HepG2 (cell line): ENCODE measurements at regions not wholly inside any gene's neighbourhood (a gene's known extent, or its start where the extent isn't known, plus 50 kb on each side); places are given as distances from the start of the nearest gene placed in this dataset.

Source experiments
- ATF7-NPFF ChIP-seq: sonication (generic); formaldehyde crosslinking; IDR thresholded peaks from 2 replicates; pipeline ENCODE4 v1.8.1; 2023; ENCODE audit warnings: mild to moderate bottlenecking, low read depth, missing genetic modification reagents, moderate library complexity
- DR1 ChIP-seq: sonication (generic); formaldehyde crosslinking; IDR thresholded peaks from 2 replicates; pipeline ENCODE4 v1.8.0; 2021; ENCODE audit warnings: mild to moderate bottlenecking, missing genetic modification reagents, inconsistent platforms
- HCFC1 ChIP-seq: fragments of 150-350 bp; IDR thresholded peaks from 2 replicates; pipeline ENCODE4 v1.6.1; 2014; ENCODE audit warnings: low read depth, low read length
- KMT2A ChIP-seq: sonication (generic); formaldehyde crosslinking; IDR thresholded peaks from 2 replicates; pipeline ENCODE4 v1.4.0; 2020; ENCODE audit warnings: missing genetic modification reagents
- PHF20 ChIP-seq: sonication (generic); formaldehyde crosslinking; IDR thresholded peaks from 2 replicates; pipeline ENCODE4 v1.5.0; 2020; ENCODE audit warnings: mild to moderate bottlenecking, missing genetic modification reagents
- RFXANK ChIP-seq: IDR thresholded peaks from 2 replicates; pipeline ENCODE4 v1.6.1; 2016
- TRIM22 ChIP-seq: fragments of 450-650 bp; IDR thresholded peaks from 2 replicates; pipeline ENCODE4 v1.6.1; 2017
- ZFP41 ChIP-seq: sonication (generic); formaldehyde crosslinking; IDR thresholded peaks from 2 replicates; pipeline ENCODE4 v1.4.0; 2020; ENCODE audit warnings: mild to moderate bottlenecking, missing genetic modification reagents, borderline replicate concordance
- ZNF142 ChIP-seq: sonication (generic); formaldehyde crosslinking; IDR thresholded peaks from 2 replicates; pipeline ENCODE4 v1.4.0; 2020; ENCODE audit warnings: missing genetic modification reagents
- ZNF546 ChIP-seq: sonication (generic); formaldehyde crosslinking; conservative IDR thresholded peaks from 2 replicates; pipeline ENCODE4 v1.8.1; 2023; ENCODE audit warnings: mild to moderate bottlenecking, missing genetic modification reagents
- ZSCAN30 ChIP-seq: sonication (generic); formaldehyde crosslinking; IDR thresholded peaks from 2 replicates; pipeline ENCODE4 v1.5.0; 2020; ENCODE audit warnings: mild to moderate bottlenecking, missing genetic modification reagents

GRCh38 chr1:219553934-219554502 lies 58.9 kb downstream of the ZC3H11B start (continued):
- no peak for TF ChIP-seq ZNF142
- no peak for TF ChIP-seq PHF20
- no peak for TF ChIP-seq ATF7-NPFF (CRISPR knock-in tag)
- TF ChIP-seq HCFC1, result no peak
- TF ChIP-seq ZFP41 (CRISPR knock-in tag), result no peak
- no peak for TF ChIP-seq RFXANK
- TF ChIP-seq ZSCAN30 (CRISPR knock-in tag), result no peak
- no peak for TF ChIP-seq TRIM22
- TF ChIP-seq DR1, result no peak
- no peak for TF ChIP-seq ZNF546 (CRISPR knock-in tag)
- no peak for TF ChIP-seq KMT2A (CRISPR knock-in tag)
